Smooth muscle cell (in vitro differentiated cells): ENCODE measurements at regions not wholly inside any gene's neighbourhood (a gene's known extent, or its start where the extent isn't known, plus 50 kb on each side); places are given as distances from the start of the nearest gene placed in this dataset.

ENCODE experiments used
- DNase-seq: peaks from one replicate; lab custom pipeline; 2025; ENCODE audit not compliant: unreplicated experiment; lab: John Stamatoyannopoulos, UW
- H2AFZ ChIP-seq: fragments of 200-600 bp; sonication (generic); 2 replicates; pipeline ENCODE4 v1.6.0; 2016; ENCODE audit warnings: antibody characterized with exemption, low read depth, mild to moderate bottlenecking
- H3F3A ChIP-seq: fragments of 200-600 bp; sonication (generic); 2 replicates; pipeline ENCODE4 v1.6.0; 2017; ENCODE audit warnings: antibody characterized with exemption, low read depth
- H3K27ac ChIP-seq: fragments of 200-600 bp; sonication (generic); 2 replicates; pipeline ENCODE4 v1.5.1; 2016; ENCODE audit warnings: low read depth, mild to moderate bottlenecking
- H3K27me3 ChIP-seq: fragments of 200-600 bp; sonication (generic); 2 replicates; pipeline ENCODE4 v1.6.1; 2016; ENCODE audit warnings: low read depth, mild to moderate bottlenecking
- H3K36me3 ChIP-seq: fragments of 200-600 bp; sonication (generic); 2 replicates; pipeline ENCODE4 v1.5.1; 2016; ENCODE audit warnings: low read depth
- H3K4me1 ChIP-seq: fragments of 200-600 bp; sonication (generic); 2 replicates; pipeline ENCODE4 v1.5.1; 2016; ENCODE audit warnings: low read depth
- H3K4me2 ChIP-seq: fragments of 200-600 bp; sonication (generic); 2 replicates; pipeline ENCODE4 v1.6.0; 2016; ENCODE audit warnings: mild to moderate bottlenecking
- H3K4me3 ChIP-seq: fragments of 200-600 bp; sonication (generic); 2 replicates; pipeline ENCODE4 v1.5.1; 2016; ENCODE audit warnings: mild to moderate bottlenecking
- H3K79me2 ChIP-seq: fragments of 200-600 bp; sonication (generic); 2 replicates; pipeline ENCODE4 v1.6.0; 2016; ENCODE audit warnings: low read depth, mild to moderate bottlenecking
- H3K9ac ChIP-seq: fragments of 200-600 bp; sonication (generic); 2 replicates; pipeline ENCODE4 v1.6.0; 2016; ENCODE audit warnings: low read depth
- H3K9me3 ChIP-seq: fragments of 200-600 bp; sonication (generic); replicated peaks from 2 replicates; pipeline ENCODE4 v1.5.1; 2016; ENCODE audit warnings: low read depth
- H4K20me1 ChIP-seq: fragments of 200-600 bp; sonication (generic); 2 replicates; pipeline ENCODE4 v1.6.0; 2016; ENCODE audit warnings: low read depth
- WGBS: methylation state at CpG from one replicate; pipeline ENCODE4 v1.1.7; 2016; ENCODE audit warnings: low lambda C conversion rate; 5-methylcytosine and 5-hydroxymethylcytosine counted together
- TF ChIP-seq, protein P1 (sequence below): fragments of 200-600 bp; sonication (generic); IDR thresholded peaks from 2 replicates; pipeline ENCODE4 v1.5.1; 2017; ENCODE audit warnings: borderline replicate concordance, mild to moderate bottlenecking, antibody characterized with exemption; ENCODE audit not compliant: insufficient read depth, poor library complexity, severe bottlenecking

DNA sequence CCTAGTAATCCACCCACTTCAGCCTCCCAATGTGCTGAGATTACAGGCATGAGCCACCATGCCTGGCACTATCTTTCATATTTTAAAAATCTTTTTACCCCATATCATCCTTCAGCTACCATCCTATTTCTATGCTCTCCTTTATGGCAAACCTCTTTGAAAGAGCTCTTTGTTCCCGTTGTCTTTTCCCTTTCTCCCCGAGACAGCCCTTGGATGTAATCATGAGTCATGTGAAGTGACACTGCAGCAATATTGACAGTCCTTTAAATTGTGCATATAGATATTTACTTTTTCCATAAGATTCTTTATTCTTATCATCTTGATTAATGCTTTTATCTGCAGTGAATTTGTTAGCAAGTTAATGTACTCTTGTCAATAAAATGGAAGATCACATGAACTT is 286.6 kb downstream of the ANKRD7 start:
- H4K20me1 ChIP-seq = no peaks in the 10 kb centered on the region
- H3K36me3 ChIP-seq = no peaks in the 10 kb centered on the region
- no peak overlapping the region for H3K4me2 ChIP-seq
- H3K9me3 ChIP-seq = no peaks in the 10 kb centered on the region
- H3K4me1 ChIP-seq = no peaks in the 10 kb centered on the region
- no peaks in the 10 kb centered on the region for H3F3A ChIP-seq
- H3K9ac ChIP-seq = no peak overlapping the region
- H3K27ac ChIP-seq = no peak overlapping the region
- H3K4me3 ChIP-seq = no peak overlapping the region
- TF ChIP-seq, protein P1, sequence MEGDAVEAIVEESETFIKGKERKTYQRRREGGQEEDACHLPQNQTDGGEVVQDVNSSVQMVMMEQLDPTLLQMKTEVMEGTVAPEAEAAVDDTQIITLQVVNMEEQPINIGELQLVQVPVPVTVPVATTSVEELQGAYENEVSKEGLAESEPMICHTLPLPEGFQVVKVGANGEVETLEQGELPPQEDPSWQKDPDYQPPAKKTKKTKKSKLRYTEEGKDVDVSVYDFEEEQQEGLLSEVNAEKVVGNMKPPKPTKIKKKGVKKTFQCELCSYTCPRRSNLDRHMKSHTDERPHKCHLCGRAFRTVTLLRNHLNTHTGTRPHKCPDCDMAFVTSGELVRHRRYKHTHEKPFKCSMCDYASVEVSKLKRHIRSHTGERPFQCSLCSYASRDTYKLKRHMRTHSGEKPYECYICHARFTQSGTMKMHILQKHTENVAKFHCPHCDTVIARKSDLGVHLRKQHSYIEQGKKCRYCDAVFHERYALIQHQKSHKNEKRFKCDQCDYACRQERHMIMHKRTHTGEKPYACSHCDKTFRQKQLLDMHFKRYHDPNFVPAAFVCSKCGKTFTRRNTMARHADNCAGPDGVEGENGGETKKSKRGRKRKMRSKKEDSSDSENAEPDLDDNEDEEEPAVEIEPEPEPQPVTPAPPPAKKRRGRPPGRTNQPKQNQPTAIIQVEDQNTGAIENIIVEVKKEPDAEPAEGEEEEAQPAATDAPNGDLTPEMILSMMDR = no peak
- WGBS = 59% methylated on average over 2 of the region's 2 CpGs
- no peaks in the 10 kb centered on the region for H3K79me2 ChIP-seq
- H3K27me3 ChIP-seq = no peaks in the 10 kb centered on the region
- H2AFZ ChIP-seq = no peak overlapping the region
- no peak for DNase-seq

DNA sequence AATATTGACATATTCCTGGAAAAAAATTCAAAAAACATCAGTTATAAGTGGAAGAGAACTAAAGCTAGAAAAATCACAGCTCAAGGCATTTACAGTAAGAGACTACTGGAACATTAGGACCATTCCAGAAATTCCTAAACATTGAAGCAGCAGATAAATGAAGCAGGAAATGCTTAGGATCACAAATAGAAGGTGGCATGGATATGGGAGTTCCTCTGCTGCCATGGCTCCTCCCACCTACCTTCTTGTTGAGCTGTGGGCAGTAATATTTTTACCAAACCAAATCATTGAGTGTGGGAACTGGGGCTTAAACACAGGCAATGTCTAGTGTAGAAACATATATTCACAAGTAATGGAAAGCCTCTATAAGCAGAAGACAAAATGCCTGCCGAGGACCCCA is 292.8 kb downstream of the ANKRD7 start:
- H4K20me1 ChIP-seq = no peaks in the 10 kb centered on the region

DNA sequence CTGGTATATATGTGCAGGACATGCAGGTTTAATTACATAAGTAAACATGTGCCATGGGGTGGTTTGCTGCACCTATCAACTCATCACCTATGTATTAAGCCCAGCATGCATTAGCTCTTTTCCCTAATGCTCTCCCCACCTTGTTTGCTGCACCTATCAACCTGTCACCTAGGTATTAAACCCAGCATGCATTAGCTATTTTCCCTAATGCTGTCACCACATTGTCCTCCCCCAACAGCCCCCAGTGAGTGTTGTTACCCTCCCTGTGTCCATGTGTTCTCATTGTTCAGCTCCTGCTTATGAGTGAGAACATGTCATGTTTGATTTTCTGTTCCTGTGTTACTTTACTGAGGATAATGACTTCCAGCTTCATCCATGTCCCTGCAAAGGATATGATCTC is 300.5 kb downstream of the ANKRD7 start:
- no peak overlapping the region for H3K27ac ChIP-seq
- TF ChIP-seq, protein P1 = no peak

More for the DNA sequence above, 292.8 kb downstream of the ANKRD7 start:
- no peaks in the 10 kb centered on the region for H3K36me3 ChIP-seq
- H2AFZ ChIP-seq = no peak overlapping the region
- WGBS = 0% methylated on average over 1 of the region's 1 CpG
- peak overlapping the region; percentile 51 for H3K4me2 ChIP-seq
- H3K27me3 ChIP-seq = no peaks in the 10 kb centered on the region
- H3K4me1 ChIP-seq = no peaks in the 10 kb centered on the region
- no peak for DNase-seq
- no peak overlapping the region for H3K27ac ChIP-seq
- H3K4me3 ChIP-seq = no peak overlapping the region
- TF ChIP-seq, protein P1 = no peak
- H3F3A ChIP-seq = no peaks in the 10 kb centered on the region
- no peaks in the 10 kb centered on the region for H3K79me2 ChIP-seq
- no peaks in the 10 kb centered on the region for H3K9me3 ChIP-seq
- H3K9ac ChIP-seq = no peak overlapping the region

DNA sequence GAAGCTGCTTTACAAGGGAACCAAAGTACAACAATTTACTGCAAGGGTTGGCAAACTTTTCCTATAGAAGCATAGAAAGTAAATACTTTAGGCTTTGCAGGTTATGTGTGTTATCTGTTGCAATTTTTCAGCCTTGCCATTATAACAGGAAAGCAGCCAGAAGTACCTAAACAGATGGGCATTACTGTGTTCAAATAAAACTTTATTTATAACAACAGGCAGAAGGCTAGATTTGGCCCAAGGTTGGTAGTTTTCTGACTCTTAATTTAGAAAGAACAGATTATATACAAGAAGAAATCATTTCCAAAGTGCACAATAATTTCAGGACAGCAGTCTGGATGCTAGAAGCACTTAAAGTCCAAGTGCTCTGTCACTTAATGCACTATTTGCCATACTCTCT is 307.1 kb downstream of the ANKRD7 start:
- Histone ChIP-seq H4K20me1 (no peaks in the 10 kb centered on the region), H3K79me2 (no peaks in the 10 kb centered on the region), H3F3A (no peaks in the 10 kb centered on the region), H3K9ac (no peak overlapping the region), H3K4me3 (no peak overlapping the region), H3K27ac (no peak overlapping the region), H3K4me2 (no peak overlapping the region), H3K27me3 (no peaks in the 10 kb centered on the region), H3K9me3 (no peaks in the 10 kb centered on the region), H3K4me1 (no peaks in the 10 kb centered on the region), H3K36me3 (no peaks in the 10 kb centered on the region), H2AFZ (no peak overlapping the region)
- no peak for DNase-seq
- TF ChIP-seq, protein P1 = no peak

More for the DNA sequence above, 300.5 kb downstream of the ANKRD7 start:
- DNase-seq = no peak
- H2AFZ ChIP-seq = no peak overlapping the region
- no peaks in the 10 kb centered on the region for H3F3A ChIP-seq
- H4K20me1 ChIP-seq = no peaks in the 10 kb centered on the region
- no peaks in the 10 kb centered on the region for H3K36me3 ChIP-seq
- H3K4me2 ChIP-seq = no peak overlapping the region
- no peaks in the 10 kb centered on the region for H3K79me2 ChIP-seq
- H3K9ac ChIP-seq = no peak overlapping the region
- no peaks in the 10 kb centered on the region for H3K27me3 ChIP-seq
- H3K4me3 ChIP-seq = no peak overlapping the region
- H3K9me3 ChIP-seq = no peaks in the 10 kb centered on the region
- no peaks in the 10 kb centered on the region for H3K4me1 ChIP-seq
